ENCODE measurements at regions not wholly inside any gene's neighbourhood (a gene's known extent, or its start where the extent isn't known, plus 50 kb on each side); places are given as distances from the start of the nearest gene placed in this dataset.

- Histone ChIP-seq H3K36me3 (no peaks in the 10 kb centered on the region), H3K4me1 (peaks cover 0 to 4% (median 0%) of the 10 kb centered on the region in 3 donors), H3K27me3 (no peaks in the 10 kb centered on the region), H3K27ac (no peak overlapping the region), H3K9me3 (no peaks in the 10 kb centered on the region), H3K4me3 (no peak overlapping the region)
- WGBS, 2 donors = 97 to 100% methylated on average over 3 of the region's 3 CpGs
- intact Hi-C loops (cut with DNase I) = no loop called here
- DNase-seq = no peak
- TF ChIP-seq POLR2A (IDR thresholded peaks at IDR 0.05) = no peak
- TF ChIP-seq CTCF (IDR thresholded peaks at IDR 0.05) = no peak
These were observed 324.1 kb upstream of the NT5C1B start for GRCh38 chr2:18913512-18913911.

GRCh38 chr2:18912225-18912888, 323.0 kb upstream of the NT5C1B start:
- Histone ChIP-seq H3K9me3 (no peaks in the 10 kb centered on the region), H3K27ac (no peak overlapping the region), H3K36me3 (no peaks in the 10 kb centered on the region), H3K4me1 (peaks cover 0 to 4% (median 0%) of the 10 kb centered on the region in 3 donors), H3K4me3 (no peak overlapping the region), H3K27me3 (no peaks in the 10 kb centered on the region)
- TF ChIP-seq POLR2A (IDR thresholded peaks at IDR 0.05) = no peak
- TF ChIP-seq CTCF (IDR thresholded peaks at IDR 0.05) = no peak
- no peak for DNase-seq
- 62 to 68% methylated on average over 8 of the region's 8 CpGs for WGBS, 2 donors
- intact Hi-C loops (cut with DNase I) = no loop called here

- Histone ChIP-seq H3K4me1 (peaks cover 0 to 4% (median 0%) of the 10 kb centered on the region in 3 donors), H3K36me3 (no peaks in the 10 kb centered on the region), H3K4me3 (no peak overlapping the region), H3K27ac (peak overlapping the region in 1 of 4 donors; percentile 49), H3K27me3 (no peaks in the 10 kb centered on the region), H3K9me3 (no peaks in the 10 kb centered on the region)
- 87 to 89% methylated on average over 7 of the region's 7 CpGs for WGBS, 2 donors
- intact Hi-C loops (cut with DNase I) = no loop called here
- TF ChIP-seq CTCF (IDR thresholded peaks at IDR 0.05) (no peak), POLR2A (IDR thresholded peaks at IDR 0.05) (no peak)
- DNase-seq = no peak
These were observed 322.0 kb upstream of the NT5C1B start for GRCh38 chr2:18911416-18911815.

- Histone ChIP-seq H3K9me3 (no peaks in the 10 kb centered on the region), H3K27ac (no peak overlapping the region), H3K4me1 (peaks cover 0 to 4% (median 0%) of the 10 kb centered on the region in 3 donors), H3K36me3 (no peaks in the 10 kb centered on the region), H3K4me3 (no peak overlapping the region), H3K27me3 (no peaks in the 10 kb centered on the region)
- intact Hi-C loops (cut with DNase I) = no loop called here
- 45 to 54% methylated on average over 4 of the region's 4 CpGs for whole genome bisulfite sequencing, 2 donors
- TF ChIP-seq POLR2A (IDR thresholded peaks at IDR 0.05) = no peak
- no peak for TF ChIP-seq CTCF (IDR thresholded peaks at IDR 0.05)
- DNase-seq = no peak
These were observed 321.5 kb upstream of the NT5C1B start for GRCh38 chr2:18910843-18911242.

GRCh38 chr2:18907937-18908336, 318.6 kb upstream of the NT5C1B start:
- TF ChIP-seq CTCF (IDR thresholded peaks at IDR 0.05) (no peak), POLR2A (IDR thresholded peaks at IDR 0.05) (no peak)
- Histone ChIP-seq H3K4me1 (peaks cover 0 to 4% (median 0%) of the 10 kb centered on the region in 3 donors), H3K36me3 (no peaks in the 10 kb centered on the region), H3K9me3 (no peaks in the 10 kb centered on the region), H3K27me3 (no peaks in the 10 kb centered on the region), H3K27ac (no peak overlapping the region), H3K4me3 (no peak overlapping the region)
- WGBS, 2 donors = 53 to 79% methylated on average over 3 of the region's 3 CpGs
- intact Hi-C loops (cut with DNase I) = no loop called here
- no peak for DNase-seq

All from esophagus squamous epithelium (tissue), 5 donors.